HG03108 (cell line): ENCODE measurements at regions not wholly inside any gene's neighbourhood (a gene's known extent, or its start where the extent isn't known, plus 50 kb on each side); places are given as distances from the start of the nearest gene placed in this dataset.
A peak's percentile ranks its signal among the peaks of the same experiment; 100 is the strongest.
"Not testable (repeated sequence)": the region's sequence is repeated elsewhere in the genome, so short reads cannot be mapped to it uniquely, and the experiment has no call there.

Experiments used
- ATAC-seq: cut with Tn5 transposase; IDR thresholded peaks from one replicate; pipeline ENCODE4 v1.9.1; 2021; ENCODE audit warnings: moderate library complexity; ENCODE audit not compliant: unreplicated experiment

GRCh38 chr21:7916329-7917303, 2604.8 kb upstream of the TPTE start:
- ATAC-seq = no peak

GRCh38 chr21:7917729-7918128, 2603.7 kb upstream of the TPTE start:
- no peak for ATAC-seq

GRCh38 chr21:7925918-7926582, 2595.3 kb upstream of the TPTE start:
- ATAC-seq = peak; percentile 73

- ATAC-seq = not testable (repeated sequence)
Observed at GRCh38 chr21:7928528-7928927, 2592.9 kb upstream of the TPTE start.

- ATAC-seq = not testable (repeated sequence)
Observed at GRCh38 chr21:7929586-7929985, 2591.8 kb upstream of the TPTE start.

GRCh38 chr21:7930445-7930844, 2590.9 kb upstream of the TPTE start:
- ATAC-seq = not testable (repeated sequence)

- ATAC-seq = not testable (repeated sequence)
Observed at GRCh38 chr21:7932113-7932512, 2589.3 kb upstream of the TPTE start.

GRCh38 chr21:7932834-7933233, 2588.5 kb upstream of the TPTE start:
- ATAC-seq = not testable (repeated sequence)

GRCh38 chr21:7933923-7934322, 2587.5 kb upstream of the TPTE start:
- ATAC-seq = no peak

- ATAC-seq = not testable (repeated sequence)
Observed at GRCh38 chr21:7937297-7937696, 2584.1 kb upstream of the TPTE start.

- ATAC-seq = not testable (repeated sequence)
Observed at GRCh38 chr21:7938223-7938622, 2583.2 kb upstream of the TPTE start.

GRCh38 chr21:7941432-7941831, 2580.0 kb upstream of the TPTE start:
- ATAC-seq = not testable (repeated sequence)

GRCh38 chr21:7942219-7942618, 2579.2 kb upstream of the TPTE start:
- not testable (repeated sequence) for ATAC-seq

- not testable (repeated sequence) for ATAC-seq
Observed at GRCh38 chr21:7943534-7943933, 2577.8 kb upstream of the TPTE start.

- no peak for ATAC-seq
Observed at GRCh38 chr21:7947422-7947821, 2574.0 kb upstream of the TPTE start.

- ATAC-seq = not testable (repeated sequence)
Observed at GRCh38 chr21:7948727-7949126, 2572.7 kb upstream of the TPTE start.

- ATAC-seq = not testable (repeated sequence)
Observed at GRCh38 chr21:7949882-7950281, 2571.5 kb upstream of the TPTE start.

GRCh38 chr21:7951854-7952519, 2569.4 kb upstream of the TPTE start:
- ATAC-seq = no peak

GRCh38 chr21:7952648-7953047, 2568.7 kb upstream of the TPTE start:
- ATAC-seq = no peak

- ATAC-seq = no peak
Observed at GRCh38 chr21:7953058-7953457, 2568.3 kb upstream of the TPTE start.

GRCh38 chr21:7955358-7956073, 2565.9 kb upstream of the TPTE start:
- ATAC-seq = not testable (repeated sequence)
